ENCODE measurements at regions not wholly inside any gene's neighbourhood (a gene's known extent, or its start where the extent isn't known, plus 50 kb on each side); places are given as distances from the start of the nearest gene placed in this dataset.

DNA sequence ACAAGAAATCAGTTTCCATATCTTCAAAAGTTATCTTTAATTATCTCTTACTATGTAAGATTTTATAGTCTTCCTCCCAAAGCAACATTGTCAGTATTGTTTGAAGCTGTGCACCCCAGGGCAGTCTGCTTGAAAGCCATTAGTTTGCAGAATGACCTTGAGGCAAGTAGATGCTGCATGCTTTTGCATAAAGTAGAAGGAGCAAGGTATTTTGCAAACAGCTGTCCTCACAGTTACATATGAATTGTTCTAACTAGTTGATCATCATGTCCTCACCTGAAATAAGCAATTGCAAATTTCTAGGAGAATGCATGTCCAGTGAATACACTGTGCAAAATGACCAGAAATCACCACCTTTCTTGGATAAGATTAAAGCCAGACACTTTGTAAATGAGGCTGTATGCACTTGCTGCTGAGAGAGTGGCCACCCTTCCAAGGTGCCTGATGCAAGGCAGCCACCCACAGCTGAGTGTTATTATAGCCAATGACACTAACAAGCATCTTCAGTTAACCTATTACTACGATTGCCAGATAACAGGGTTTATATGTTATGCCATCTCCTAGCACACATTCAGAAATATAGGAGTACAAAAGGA is 730.0 kb upstream of the TMEM132C start:
- H2AFZ ChIP-seq (ENCODE audit: low read length), result no peak overlapping the region

DNA sequence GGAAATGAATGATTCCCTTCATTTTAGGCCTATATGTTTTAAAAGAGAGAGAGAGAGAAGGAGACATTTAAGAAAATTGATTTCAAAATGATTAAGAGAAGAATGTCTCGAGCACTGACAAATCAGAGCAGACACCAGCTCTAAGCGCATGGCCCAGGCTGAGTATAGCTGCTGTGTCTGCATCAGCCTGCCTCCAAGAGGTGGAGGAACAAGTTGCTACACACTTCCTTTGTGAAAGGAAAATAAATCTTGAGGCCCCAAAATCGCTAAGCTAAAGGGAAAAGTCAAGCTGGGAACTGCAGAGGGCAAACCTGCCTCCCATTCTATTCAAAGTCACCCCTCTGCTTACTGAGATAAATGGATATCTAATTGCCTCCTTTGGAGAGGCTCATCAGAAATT is 728.7 kb upstream of the TMEM132C start:
- TF ChIP-seq, protein P1, sequence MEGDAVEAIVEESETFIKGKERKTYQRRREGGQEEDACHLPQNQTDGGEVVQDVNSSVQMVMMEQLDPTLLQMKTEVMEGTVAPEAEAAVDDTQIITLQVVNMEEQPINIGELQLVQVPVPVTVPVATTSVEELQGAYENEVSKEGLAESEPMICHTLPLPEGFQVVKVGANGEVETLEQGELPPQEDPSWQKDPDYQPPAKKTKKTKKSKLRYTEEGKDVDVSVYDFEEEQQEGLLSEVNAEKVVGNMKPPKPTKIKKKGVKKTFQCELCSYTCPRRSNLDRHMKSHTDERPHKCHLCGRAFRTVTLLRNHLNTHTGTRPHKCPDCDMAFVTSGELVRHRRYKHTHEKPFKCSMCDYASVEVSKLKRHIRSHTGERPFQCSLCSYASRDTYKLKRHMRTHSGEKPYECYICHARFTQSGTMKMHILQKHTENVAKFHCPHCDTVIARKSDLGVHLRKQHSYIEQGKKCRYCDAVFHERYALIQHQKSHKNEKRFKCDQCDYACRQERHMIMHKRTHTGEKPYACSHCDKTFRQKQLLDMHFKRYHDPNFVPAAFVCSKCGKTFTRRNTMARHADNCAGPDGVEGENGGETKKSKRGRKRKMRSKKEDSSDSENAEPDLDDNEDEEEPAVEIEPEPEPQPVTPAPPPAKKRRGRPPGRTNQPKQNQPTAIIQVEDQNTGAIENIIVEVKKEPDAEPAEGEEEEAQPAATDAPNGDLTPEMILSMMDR (IDR thresholded peaks at IDR 0.05; ENCODE audit: extremely low read depth, low read depth, low read length), result no peak
- Histone ChIP-seq H4K20me1 (ENCODE audit: insufficient read depth, low read length) (no peaks in the 10 kb centered on the region), H3K4me3 (ENCODE audit: insufficient read depth, low read length) (no peak overlapping the region), H3K4me1 (ENCODE audit: insufficient read depth, low read length) (peaks cover 3% of the 10 kb centered on the region), H3K27ac (ENCODE audit: low read depth, low read length) (no peak overlapping the region), H3K27me3 (ENCODE audit: insufficient read depth, low read length) (no peaks in the 10 kb centered on the region), H3K36me3 (ENCODE audit: insufficient read depth, low read length) (no peaks in the 10 kb centered on the region), H2AFZ (ENCODE audit: low read length) (no peak overlapping the region), H3K4me2 (ENCODE audit: insufficient read depth, low read length) (no peak overlapping the region), H3K9me3 (ENCODE audit: low read depth, low read length) (no peaks in the 10 kb centered on the region), H3K79me2 (ENCODE audit: insufficient read depth, low read length) (no peaks in the 10 kb centered on the region)
- no peak for DNase-seq (ENCODE audit: insufficient read length, low spot score, missing footprints)

More for the DNA sequence above, 730.0 kb upstream of the TMEM132C start:
- TF ChIP-seq, protein P1 (IDR thresholded peaks at IDR 0.05; ENCODE audit: extremely low read depth, low read depth, low read length), result no peak
- H3K9me3 ChIP-seq (ENCODE audit: low read depth, low read length), result no peaks in the 10 kb centered on the region
- H4K20me1 ChIP-seq (ENCODE audit: insufficient read depth, low read length), result no peaks in the 10 kb centered on the region
- no peak for DNase-seq (ENCODE audit: insufficient read length, low spot score, missing footprints)
- no peaks in the 10 kb centered on the region for H3K4me1 ChIP-seq (ENCODE audit: insufficient read depth, low read length)
- H3K27ac ChIP-seq (ENCODE audit: low read depth, low read length), result no peak overlapping the region
- H3K36me3 ChIP-seq (ENCODE audit: insufficient read depth, low read length), result no peaks in the 10 kb centered on the region
- H3K4me2 ChIP-seq (ENCODE audit: insufficient read depth, low read length), result no peak overlapping the region
- H3K27me3 ChIP-seq (ENCODE audit: insufficient read depth, low read length), result no peaks in the 10 kb centered on the region
- no peaks in the 10 kb centered on the region for H3K79me2 ChIP-seq (ENCODE audit: insufficient read depth, low read length)
- no peak overlapping the region for H3K4me3 ChIP-seq (ENCODE audit: insufficient read depth, low read length)

DNA sequence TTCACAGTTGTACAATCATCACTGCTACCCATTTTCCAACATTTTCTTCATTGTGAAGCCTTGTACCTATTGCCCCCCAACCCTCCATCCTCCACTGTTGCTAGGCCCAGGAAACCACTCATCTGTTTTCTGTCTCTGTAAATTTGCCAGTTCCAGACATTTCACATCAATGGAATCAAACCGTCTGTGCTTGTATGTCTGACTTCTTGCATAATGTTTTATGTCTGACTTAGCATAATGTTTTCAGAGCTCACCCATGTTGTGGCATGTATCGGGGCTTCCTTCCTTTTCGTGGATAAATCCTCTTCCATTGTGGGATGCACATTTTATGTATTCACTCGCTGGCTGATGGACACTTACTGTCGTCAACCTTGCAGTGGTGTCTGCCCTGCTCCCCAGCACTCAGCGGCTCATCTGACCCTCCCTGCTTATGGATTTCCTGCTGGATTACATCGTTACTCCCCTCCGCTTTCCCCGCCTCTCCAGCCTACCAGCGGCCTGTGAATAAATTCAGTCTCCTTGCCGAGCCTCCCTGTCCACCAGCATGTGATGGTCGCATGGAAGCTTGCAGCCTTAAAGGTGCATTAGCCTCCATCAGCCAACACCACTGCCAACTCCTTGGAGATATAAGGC is 727.6 kb upstream of the TMEM132C start:
- Histone ChIP-seq H2AFZ (ENCODE audit: low read length) (no peak overlapping the region), H3K79me2 (ENCODE audit: insufficient read depth, low read length) (no peaks in the 10 kb centered on the region), H3K27ac (ENCODE audit: low read depth, low read length) (no peak overlapping the region), H3K4me1 (ENCODE audit: insufficient read depth, low read length) (peaks cover 3% of the 10 kb centered on the region), H3K27me3 (ENCODE audit: insufficient read depth, low read length) (no peaks in the 10 kb centered on the region), H3K9me3 (ENCODE audit: low read depth, low read length) (no peaks in the 10 kb centered on the region), H3K4me2 (ENCODE audit: insufficient read depth, low read length) (no peak overlapping the region), H3K36me3 (ENCODE audit: insufficient read depth, low read length) (no peaks in the 10 kb centered on the region), H4K20me1 (ENCODE audit: insufficient read depth, low read length) (no peaks in the 10 kb centered on the region), H3K4me3 (ENCODE audit: insufficient read depth, low read length) (no peak overlapping the region)
- DNase-seq (ENCODE audit: insufficient read length, low spot score, missing footprints), result no peak
- TF ChIP-seq, protein P1 (IDR thresholded peaks at IDR 0.05; ENCODE audit: extremely low read depth, low read depth, low read length), result no peak

DNA sequence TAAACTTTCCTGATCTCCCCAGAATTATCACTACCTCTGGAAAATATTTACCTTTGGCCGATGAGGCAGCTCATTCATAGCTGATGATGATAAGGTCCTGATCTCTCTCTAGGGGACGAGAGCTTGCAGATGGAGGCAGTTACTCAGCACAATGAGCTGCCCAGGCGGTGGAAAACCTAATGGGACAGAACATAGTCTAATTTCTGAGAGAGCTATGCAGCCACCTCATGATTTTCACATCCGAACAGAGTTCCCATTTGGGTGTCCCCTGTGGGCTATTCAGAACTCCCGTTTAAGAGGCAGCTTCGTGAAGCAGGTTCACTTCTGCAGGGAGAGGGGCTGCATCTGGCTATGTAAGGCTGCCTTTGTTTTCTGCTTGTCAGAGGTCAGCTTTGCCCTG is 724.6 kb upstream of the TMEM132C start:
- Histone ChIP-seq H3K27me3 (ENCODE audit: insufficient read depth, low read length) (no peaks in the 10 kb centered on the region), H3K36me3 (ENCODE audit: insufficient read depth, low read length) (no peaks in the 10 kb centered on the region), H3K9me3 (ENCODE audit: low read depth, low read length) (no peaks in the 10 kb centered on the region), H3K4me2 (ENCODE audit: insufficient read depth, low read length) (no peak overlapping the region), H3K27ac (ENCODE audit: low read depth, low read length) (no peak overlapping the region), H3K4me1 (ENCODE audit: insufficient read depth, low read length) (peaks cover 3% of the 10 kb centered on the region), H3K4me3 (ENCODE audit: insufficient read depth, low read length) (no peak overlapping the region), H3K79me2 (ENCODE audit: insufficient read depth, low read length) (no peaks in the 10 kb centered on the region), H4K20me1 (ENCODE audit: insufficient read depth, low read length) (no peaks in the 10 kb centered on the region), H2AFZ (ENCODE audit: low read length) (no peak overlapping the region)
- TF ChIP-seq, protein P1 (IDR thresholded peaks at IDR 0.05; ENCODE audit: extremely low read depth, low read depth, low read length), result no peak
- DNase-seq (ENCODE audit: insufficient read length, low spot score, missing footprints), result no peak
